Transverse colon (tissue), 4 donors: ENCODE measurements at regions not wholly inside any gene's neighbourhood (a gene's known extent, or its start where the extent isn't known, plus 50 kb on each side); places are given as distances from the start of the nearest gene placed in this dataset.

ENCODE experiments used
- CTCF ChIP-seq, 5 experiments: fragments of 200-600 bp in 3 of 5; fragments of 450-650 bp in 2 of 5; sonication (generic) in 3 of 5; IDR thresholded peaks; 1 replicate in 2 of 5; 2 replicates in 3 of 5; pipeline ENCODE4 v1.5.1; 2016 to 2017; ENCODE audit warnings: antibody characterized with exemption in 5 of 5, inconsistent platforms in 3 of 5, mild to moderate bottlenecking in 2 of 5, moderate library complexity in 1 of 5
- POLR2A ChIP-seq: fragments of 450-650 bp; IDR thresholded peaks from one replicate; pipeline ENCODE4 v1.6.1; 2016; ENCODE audit warnings: antibody characterized with exemption, mild to moderate bottlenecking, moderate library complexity
- POLR2AphosphoS5 ChIP-seq, 3 donors: sonication (generic); formaldehyde crosslinking; IDR thresholded peaks; one replicate each; pipeline ENCODE4 v1.6.1; 2016; ENCODE audit warnings: antibody characterized with exemption in 3 of 3

GRCh38 chr12:131573631-131574394 lies 137.1 kb upstream of the SFSWAP start:
- TF ChIP-seq CTCF (IDR thresholded peaks at IDR 0.05) (no peak), POLR2AphosphoS5 (IDR thresholded peaks at IDR 0.05) (no peak), POLR2A (no peak)
